ENCODE measurements at regions not wholly inside any gene's neighbourhood (a gene's known extent, or its start where the extent isn't known, plus 50 kb on each side); places are given as distances from the start of the nearest gene placed in this dataset.

GRCh38 chr6:140230282-140230681 lies 855.8 kb upstream of the CITED2 start:
- H3K9me3 ChIP-seq, result no peaks in the 10 kb centered on the region
- H3K27ac ChIP-seq, result no peak overlapping the region
- TF ChIP-seq POLR2A (IDR thresholded peaks at IDR 0.05), result no peak
- no peak for TF ChIP-seq CTCF (IDR thresholded peaks at IDR 0.05 in 4 of 5, conservative IDR thresholded peaks at IDR 0.05 in 1 of 5)
- intact Hi-C loops (cut with DNase I; ENCODE audit: low total_unique reads), result no loop called here
- no peaks in the 10 kb centered on the region for H3K27me3 ChIP-seq
- in situ Hi-C loops (cut with MboI; ENCODE audit: low sequenced_read_pairs in 4 of 4), result no loop called here
- no peaks in the 10 kb centered on the region for H3K4me1 ChIP-seq
- no peak overlapping the region for H3K4me3 ChIP-seq
- ATAC-seq (no peak), DNase-seq (no peak)
- H3K36me3 ChIP-seq, result no peaks in the 10 kb centered on the region

- DNase-seq (no peak), ATAC-seq (no peak)
- Histone ChIP-seq H3K4me3 (no peak overlapping the region), H3K27me3 (no peaks in the 10 kb centered on the region), H3K4me1 (no peaks in the 10 kb centered on the region), H3K9me3 (no peaks in the 10 kb centered on the region), H3K36me3 (no peaks in the 10 kb centered on the region), H3K27ac (no peak overlapping the region)
- intact Hi-C loops (cut with DNase I; ENCODE audit: low total_unique reads), result no loop called here
- in situ Hi-C loops (cut with MboI; ENCODE audit: low sequenced_read_pairs in 4 of 4), result no loop called here
- TF ChIP-seq POLR2A (IDR thresholded peaks at IDR 0.05), result no peak
- no peak for TF ChIP-seq CTCF (IDR thresholded peaks at IDR 0.05 in 4 of 5, conservative IDR thresholded peaks at IDR 0.05 in 1 of 5)
Measured at GRCh38 chr6:140228491-140228890, 854.0 kb upstream of the CITED2 start.

- no peak for TF ChIP-seq POLR2A (IDR thresholded peaks at IDR 0.05)
- TF ChIP-seq CTCF (IDR thresholded peaks at IDR 0.05 in 4 of 5, conservative IDR thresholded peaks at IDR 0.05 in 1 of 5), result no peak
- no peak overlapping the region for H3K4me3 ChIP-seq
- no peaks in the 10 kb centered on the region for H3K9me3 ChIP-seq
- no peak for ATAC-seq
- no peaks in the 10 kb centered on the region for H3K4me1 ChIP-seq
- in situ Hi-C loops (cut with MboI; ENCODE audit: low sequenced_read_pairs in 4 of 4), result no loop called here
- no peaks in the 10 kb centered on the region for H3K36me3 ChIP-seq
- H3K27ac ChIP-seq, result no peak overlapping the region
- no peaks in the 10 kb centered on the region for H3K27me3 ChIP-seq
- intact Hi-C loops (cut with DNase I; ENCODE audit: low total_unique reads), result no loop called here
- no peak for DNase-seq
Measured at GRCh38 chr6:140226637-140227036, 852.2 kb upstream of the CITED2 start.

- in situ Hi-C loops (cut with MboI; ENCODE audit: low sequenced_read_pairs in 4 of 4), result no loop called here
- no peak overlapping the region for H3K4me3 ChIP-seq
- TF ChIP-seq POLR2A (IDR thresholded peaks at IDR 0.05) (no peak), CTCF (IDR thresholded peaks at IDR 0.05 in 4 of 5, conservative IDR thresholded peaks at IDR 0.05 in 1 of 5) (no peak)
- ATAC-seq, result no peak
- intact Hi-C loops (cut with DNase I; ENCODE audit: low total_unique reads), result no loop called here
- DNase-seq, result no peak
- no peaks in the 10 kb centered on the region for H3K9me3 ChIP-seq
- no peaks in the 10 kb centered on the region for H3K4me1 ChIP-seq
- H3K27me3 ChIP-seq, result no peaks in the 10 kb centered on the region
- no peaks in the 10 kb centered on the region for H3K36me3 ChIP-seq
- H3K27ac ChIP-seq, result no peak overlapping the region
Measured at GRCh38 chr6:140225701-140226436, 851.4 kb upstream of the CITED2 start.

- intact Hi-C loops (cut with DNase I; ENCODE audit: low total_unique reads), result no loop called here
- Histone ChIP-seq H3K4me3 (no peak overlapping the region), H3K36me3 (no peaks in the 10 kb centered on the region), H3K9me3 (no peaks in the 10 kb centered on the region), H3K4me1 (no peaks in the 10 kb centered on the region), H3K27ac (no peak overlapping the region), H3K27me3 (no peaks in the 10 kb centered on the region)
- in situ Hi-C loops (cut with MboI; ENCODE audit: low sequenced_read_pairs in 4 of 4), result no loop called here
- TF ChIP-seq CTCF (IDR thresholded peaks at IDR 0.05 in 4 of 5, conservative IDR thresholded peaks at IDR 0.05 in 1 of 5) (no peak), POLR2A (IDR thresholded peaks at IDR 0.05) (no peak)
- ATAC-seq (no peak), DNase-seq (no peak)
Measured at GRCh38 chr6:140217283-140217682, 842.8 kb upstream of the CITED2 start.
